Brain microvascular endothelial cell (primary cell): ENCODE measurements at regions not wholly inside any gene's neighbourhood (a gene's known extent, or its start where the extent isn't known, plus 50 kb on each side); places are given as distances from the start of the nearest gene placed in this dataset.
"Not testable (repeated sequence)": the region's sequence is repeated elsewhere in the genome, so short reads cannot be mapped to it uniquely, and the experiment has no call there.

ENCODE experiments used
- DNase-seq: peaks from one replicate; pipeline ENCODE4 v3.0.0-alpha.2; 2020
- H3K27ac ChIP-seq: fragments of 250-450 bp; sonication (Bioruptor Pico); 2 replicates; pipeline ENCODE4 v1.5.1; 2020; ENCODE audit warnings: mild to moderate bottlenecking, moderate library complexity
- H3K27me3 ChIP-seq: fragments of 250-450 bp; sonication (Bioruptor Pico); replicated peaks from 2 replicates; pipeline ENCODE4 v1.5.1; 2020; ENCODE audit warnings: mild to moderate bottlenecking
- H3K36me3 ChIP-seq: fragments of 250-450 bp; sonication (Bioruptor Pico); replicated peaks from 2 replicates; pipeline ENCODE4 v1.5.1; 2020; ENCODE audit warnings: mild to moderate bottlenecking
- H3K4me3 ChIP-seq: 2 replicates; pipeline ENCODE4 v1.5.1; 2011; ENCODE audit warnings: low read depth, mild to moderate bottlenecking, control low read depth, low read length, moderate library complexity
- in situ Hi-C: cut with HindIII; loops from 2 replicates; pipeline ENCODE4 v1.10.0; 2017; ENCODE audit warnings: low sequenced_read_pairs, low pct_ligation_motif_present
- TF ChIP-seq, protein P1 (sequence below): IDR thresholded peaks from 2 replicates; pipeline ENCODE4 v1.5.1; 2011; ENCODE audit warnings: low read depth, mild to moderate bottlenecking, moderate library complexity, low read length, control low read depth, inconsistent platforms; ENCODE audit errors: missing control alignments

GRCh38 chr3:118671192-118671591 is 363.5 kb downstream of the IGSF11 start:
- in situ Hi-C loops, result no loop called here
- no peak overlapping the region for H3K27ac ChIP-seq
- DNase-seq, result no peak
- no peak overlapping the region for H3K4me3 ChIP-seq
- no peaks in the 10 kb centered on the region for H3K36me3 ChIP-seq
- TF ChIP-seq, protein P1, sequence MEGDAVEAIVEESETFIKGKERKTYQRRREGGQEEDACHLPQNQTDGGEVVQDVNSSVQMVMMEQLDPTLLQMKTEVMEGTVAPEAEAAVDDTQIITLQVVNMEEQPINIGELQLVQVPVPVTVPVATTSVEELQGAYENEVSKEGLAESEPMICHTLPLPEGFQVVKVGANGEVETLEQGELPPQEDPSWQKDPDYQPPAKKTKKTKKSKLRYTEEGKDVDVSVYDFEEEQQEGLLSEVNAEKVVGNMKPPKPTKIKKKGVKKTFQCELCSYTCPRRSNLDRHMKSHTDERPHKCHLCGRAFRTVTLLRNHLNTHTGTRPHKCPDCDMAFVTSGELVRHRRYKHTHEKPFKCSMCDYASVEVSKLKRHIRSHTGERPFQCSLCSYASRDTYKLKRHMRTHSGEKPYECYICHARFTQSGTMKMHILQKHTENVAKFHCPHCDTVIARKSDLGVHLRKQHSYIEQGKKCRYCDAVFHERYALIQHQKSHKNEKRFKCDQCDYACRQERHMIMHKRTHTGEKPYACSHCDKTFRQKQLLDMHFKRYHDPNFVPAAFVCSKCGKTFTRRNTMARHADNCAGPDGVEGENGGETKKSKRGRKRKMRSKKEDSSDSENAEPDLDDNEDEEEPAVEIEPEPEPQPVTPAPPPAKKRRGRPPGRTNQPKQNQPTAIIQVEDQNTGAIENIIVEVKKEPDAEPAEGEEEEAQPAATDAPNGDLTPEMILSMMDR, result no peak
- H3K27me3 ChIP-seq, result no peaks in the 10 kb centered on the region

DNA sequence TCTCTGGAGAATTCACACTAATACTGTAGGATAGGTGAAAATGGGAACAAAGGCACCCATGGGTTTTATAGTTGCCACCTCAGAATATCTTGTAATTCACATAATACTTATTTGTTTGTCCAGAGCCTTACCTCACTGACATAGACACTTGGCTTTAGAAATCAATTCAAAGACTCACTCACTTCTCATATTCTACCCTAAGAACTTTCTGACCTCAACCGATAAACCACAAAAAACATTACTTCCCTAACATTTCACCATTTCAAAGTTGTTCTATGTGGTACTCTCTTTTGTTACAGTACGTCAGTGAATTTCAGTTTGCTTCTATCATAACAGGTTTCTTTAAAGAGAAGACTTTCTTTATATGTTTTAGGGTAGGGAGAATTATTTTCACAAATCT is 359.3 kb downstream of the IGSF11 start:
- Histone ChIP-seq H3K27ac (no peak overlapping the region), H3K27me3 (no peaks in the 10 kb centered on the region), H3K36me3 (no peaks in the 10 kb centered on the region), H3K4me3 (no peak overlapping the region)
- in situ Hi-C loops, result no loop called here
- TF ChIP-seq, protein P1, result no peak
- no peak for DNase-seq

DNA sequence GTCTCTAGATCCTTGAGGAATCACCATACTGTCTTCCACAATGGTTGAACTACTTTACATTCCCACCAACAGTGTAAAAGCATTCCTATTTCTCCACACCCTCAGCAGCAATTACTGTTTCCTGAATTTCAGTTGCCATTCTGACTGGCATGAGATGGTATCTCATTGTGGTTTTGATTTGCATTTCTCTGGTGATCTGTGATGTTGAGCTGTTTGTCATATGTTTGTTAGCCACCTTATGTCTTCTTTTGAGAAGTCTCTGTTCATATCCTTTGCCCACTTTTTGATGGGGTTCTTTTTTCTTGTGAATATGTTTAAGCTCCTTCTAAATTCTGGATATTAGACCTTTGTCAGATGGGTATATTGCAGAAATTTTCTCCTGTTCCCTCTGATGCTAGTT is 356.0 kb downstream of the IGSF11 start:
- H3K36me3 ChIP-seq, H3K27me3 ChIP-seq, H3K27ac ChIP-seq, in situ Hi-C loops, H3K4me3 ChIP-seq, DNase-seq: not testable (repeated sequence)

- Histone ChIP-seq H3K4me3 (no peak overlapping the region), H3K36me3 (no peaks in the 10 kb centered on the region), H3K27me3 (no peaks in the 10 kb centered on the region), H3K27ac (no peak overlapping the region)
- in situ Hi-C loops, result no loop called here
- no peak for DNase-seq
- TF ChIP-seq, protein P1, result no peak
Observed at GRCh38 chr3:118682921-118683320, 351.7 kb downstream of the IGSF11 start.

DNA sequence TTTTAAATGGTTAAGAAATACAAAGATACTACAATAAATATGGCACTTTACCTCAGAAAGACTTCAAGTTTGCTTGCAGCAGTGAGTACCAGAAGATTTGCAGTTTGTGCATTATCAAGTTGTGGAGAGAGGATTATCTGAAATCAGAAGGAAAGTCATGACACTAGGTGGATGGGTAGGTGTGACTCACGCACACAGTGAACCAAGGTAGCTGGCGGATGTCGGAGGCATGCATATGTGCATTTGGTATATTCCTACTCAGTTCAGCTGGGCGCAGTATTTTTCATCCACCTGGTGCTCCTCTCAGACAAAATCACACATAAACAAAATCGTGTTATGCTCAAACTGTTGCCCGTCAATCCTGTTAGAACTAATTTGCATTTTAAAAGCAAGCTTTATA is 351.0 kb downstream of the IGSF11 start:
- DNase-seq, result no peak
- Histone ChIP-seq H3K36me3 (no peaks in the 10 kb centered on the region), H3K4me3 (no peak overlapping the region), H3K27me3 (no peaks in the 10 kb centered on the region), H3K27ac (no peak overlapping the region)
- in situ Hi-C loops, result no loop called here
- TF ChIP-seq, protein P1, result no peak

GRCh38 chr3:118688396-118688884 is 346.2 kb downstream of the IGSF11 start:
- Histone ChIP-seq H3K27ac (no peak overlapping the region), H3K36me3 (no peaks in the 10 kb centered on the region), H3K27me3 (no peaks in the 10 kb centered on the region), H3K4me3 (no peak overlapping the region)
- in situ Hi-C loops, result no loop called here
- TF ChIP-seq, protein P1, result no peak
- no peak for DNase-seq
